ENCODE measurements at regions not wholly inside any gene's neighbourhood (a gene's known extent, or its start where the extent isn't known, plus 50 kb on each side); places are given as distances from the start of the nearest gene placed in this dataset.

- no peak for DNase-seq (ENCODE audit: low spot score)
- TF ChIP-seq CTCF (IDR thresholded peaks at IDR 0.05; ENCODE audit: extremely low read depth, missing control alignments) = no peak
Measured at GRCh38 chr12:98354520-98355035, 160.8 kb upstream of the TMPO start.

DNA sequence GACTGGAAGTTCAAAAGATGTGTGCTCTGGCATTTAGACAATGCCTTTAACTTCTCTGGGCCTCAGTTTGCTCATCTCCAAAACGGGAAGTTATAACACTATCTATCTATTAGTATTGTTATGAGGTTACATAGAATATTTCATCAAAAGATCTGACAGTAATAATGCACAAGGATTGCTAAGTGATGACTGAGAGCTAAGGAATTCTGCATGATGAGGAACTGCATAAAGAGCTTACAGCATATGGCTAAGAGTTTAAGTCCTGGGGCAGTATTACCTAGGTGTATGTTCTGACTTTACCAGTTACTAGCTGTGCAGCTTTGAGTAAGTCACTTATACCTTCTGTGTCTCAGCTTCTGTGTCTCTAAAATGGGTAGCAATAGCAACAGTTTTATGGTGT lies 160.1 kb upstream of the TMPO start:
- DNase-seq (ENCODE audit: low spot score) = no peak
- no peak for TF ChIP-seq CTCF (IDR thresholded peaks at IDR 0.05; ENCODE audit: extremely low read depth, missing control alignments)

DNA sequence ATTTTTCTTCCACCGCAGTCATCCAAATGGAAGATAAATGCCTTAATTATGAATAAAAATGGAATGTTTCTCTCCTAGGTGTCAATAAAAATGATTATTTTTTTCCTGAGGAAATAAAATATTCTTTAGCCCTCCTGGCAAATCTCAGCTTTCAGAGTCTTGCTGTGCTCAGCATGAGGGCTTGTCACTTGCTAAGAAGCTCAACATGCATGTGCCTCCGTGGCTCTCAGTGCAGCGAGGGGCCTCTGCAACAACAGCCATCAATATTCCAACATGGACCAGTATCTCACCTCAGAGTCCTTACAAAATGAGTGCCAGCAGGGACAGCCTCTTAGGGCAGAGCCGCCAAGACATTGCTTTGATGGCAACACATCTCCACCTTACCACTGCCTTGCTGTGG lies 159.5 kb upstream of the TMPO start:
- no peak for DNase-seq (ENCODE audit: low spot score)
- no peak for TF ChIP-seq CTCF (IDR thresholded peaks at IDR 0.05; ENCODE audit: extremely low read depth, missing control alignments)

DNA sequence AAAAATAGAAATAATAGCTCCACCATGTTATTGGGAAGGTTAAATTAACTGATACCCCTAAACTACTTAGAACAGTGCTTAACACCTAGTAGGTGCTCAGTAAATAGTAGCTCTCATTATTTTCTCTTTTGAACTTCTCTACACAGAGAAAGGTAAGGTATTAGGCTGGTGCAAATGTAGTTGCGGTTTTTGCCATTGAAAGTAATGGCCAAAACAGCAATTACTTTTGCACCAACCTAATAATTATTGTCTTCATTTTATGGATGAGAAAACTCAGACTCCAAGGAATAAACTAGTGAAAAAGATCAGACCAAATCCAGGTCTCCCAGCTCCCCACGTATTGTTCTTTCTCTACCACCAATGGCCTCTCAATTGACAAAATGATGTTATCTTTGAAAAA lies 157.2 kb upstream of the TMPO start:
- no peak for DNase-seq (ENCODE audit: low spot score)
- no peak for TF ChIP-seq CTCF (IDR thresholded peaks at IDR 0.05; ENCODE audit: extremely low read depth, missing control alignments)

DNA sequence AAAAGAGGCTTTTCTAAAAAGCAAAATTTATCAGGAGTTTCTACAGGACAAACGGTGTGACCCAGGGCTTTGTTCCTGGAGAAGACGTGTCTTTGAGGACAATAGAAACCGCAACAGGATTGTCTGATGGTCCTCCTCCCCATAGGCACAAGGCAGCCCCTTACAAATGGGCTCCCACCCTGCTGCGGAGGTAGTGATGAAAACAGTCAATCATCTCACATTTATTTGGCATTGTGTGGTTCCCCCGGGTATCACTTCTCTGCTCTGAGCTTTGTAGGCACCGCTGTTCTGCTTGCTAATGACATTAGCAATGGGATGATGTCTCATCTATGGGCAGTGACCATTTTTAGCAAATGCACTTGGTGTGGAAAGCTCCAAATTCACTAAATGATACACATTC lies 155.5 kb upstream of the TMPO start:
- TF ChIP-seq CTCF (IDR thresholded peaks at IDR 0.05; ENCODE audit: extremely low read depth, missing control alignments) = no peak
- no peak for DNase-seq (ENCODE audit: low spot score)

- no peak for DNase-seq (ENCODE audit: low spot score)
- TF ChIP-seq CTCF (IDR thresholded peaks at IDR 0.05; ENCODE audit: extremely low read depth, missing control alignments) = no peak
Measured at GRCh38 chr12:98360401-98360800, 155.0 kb upstream of the TMPO start.

- DNase-seq (ENCODE audit: low spot score) = no peak
- TF ChIP-seq CTCF (IDR thresholded peaks at IDR 0.05; ENCODE audit: extremely low read depth, missing control alignments) = no peak
Measured at GRCh38 chr12:98369581-98369980, 145.8 kb upstream of the TMPO start.
